Kidney capillary endothelial cell (primary cell): ENCODE measurements at regions not wholly inside any gene's neighbourhood (a gene's known extent, or its start where the extent isn't known, plus 50 kb on each side); places are given as distances from the start of the nearest gene placed in this dataset.
A peak's percentile ranks its signal among the peaks of the same experiment; 100 is the strongest.

Source experiments
- DNase-seq: peaks from one replicate; pipeline ENCODE4 v3.0.0-alpha.2; 2018; ENCODE audit warnings: low spot score

- DNase-seq: peak; percentile 44
These were observed 50.5 kb upstream of the COBL start for GRCh38 chr7:51366930-51367613.
